ENCODE measurements at regions not wholly inside any gene's neighbourhood (a gene's known extent, or its start where the extent isn't known, plus 50 kb on each side); places are given as distances from the start of the nearest gene placed in this dataset.

- ATAC-seq = no peak
- Histone ChIP-seq H3K79me2 (ENCODE audit: control insufficient read depth, insufficient read depth, low read length) (no peaks in the 10 kb centered on the region), H3K4me3 (no peak overlapping the region), H3K4me2 (ENCODE audit: insufficient read depth, low read length) (no peak overlapping the region), H3K27me3 (ENCODE audit: control insufficient read depth in 2 of 2, insufficient read depth in 2 of 2, low read length in 2 of 2) (no peaks in the 10 kb centered on the region), H3K4me1 (replicated peaks in 1 of 2; ENCODE audit: control insufficient read depth in 2 of 2, insufficient read depth in 2 of 2, low read length in 2 of 2) (no peaks in the 10 kb centered on the region), H3K9me1 (ENCODE audit: control insufficient read depth, insufficient read depth, low read length) (no peaks in the 10 kb centered on the region), H3K9ac (ENCODE audit: insufficient read depth in 1 of 2, low read depth in 2 of 2, low read length in 2 of 2) (no peak overlapping the region), H3K36me3 (ENCODE audit: control insufficient read depth, insufficient read depth, low read length) (no peaks in the 10 kb centered on the region), H4K20me1 (replicated peaks; ENCODE audit: control insufficient read depth, insufficient read depth, low read length) (no peaks in the 10 kb centered on the region; the same call in 1 of the 2 replicates), H3K27ac (ENCODE audit: extremely low read depth, low read depth, low read length) (no peak overlapping the region), H3K9me3 (replicated peaks; ENCODE audit: control insufficient read depth, insufficient read depth, low read depth, low read length) (no peaks in the 10 kb centered on the region), H2AFZ (ENCODE audit: low read depth, low read length) (no peak overlapping the region)
- TF ChIP-seq HCFC1 (IDR thresholded peaks at IDR 0.05; ENCODE audit: low read depth, low read length) (no peak), POLR2A (conservative IDR thresholded peaks at IDR 0.05) (no peak), ZEB2 (IDR thresholded peaks at IDR 0.05) (no peak)
- intact Hi-C loops (cut with micrococcal nuclease) = no loop called here
- ChIA-PET POLR2A (interaction anchor here (1.0 kb wide), 1 partner anchor 11 kb away, joined by 3 read pairs; no protein-coding TSS in a partner anchor), CTCF (ENCODE audit: low intra/inter-chr PET ratio) (no interaction called here)
- no peak for DNase-seq (ENCODE audit: extremely low read depth in 1 of 4, low spot score in 3 of 4)
- no peak for FAIRE-seq
- in situ Hi-C loops (cut with MboI) = no loop called here
- no TSS peak for BruUV-seq (replicated peaks)
Observed at GRCh38 chr1:58312971-58313563, 233.5 kb downstream of the OMA1 start.

- Histone ChIP-seq H3K4me1 (replicated peaks in 1 of 2; ENCODE audit: control insufficient read depth in 2 of 2, insufficient read depth in 2 of 2, low read length in 2 of 2) (no peaks in the 10 kb centered on the region), H4K20me1 (replicated peaks; ENCODE audit: control insufficient read depth, insufficient read depth, low read length) (no peaks in the 10 kb centered on the region; the same call in 1 of the 2 replicates), H3K4me2 (ENCODE audit: insufficient read depth, low read length) (no peak overlapping the region), H3K9me3 (replicated peaks; ENCODE audit: control insufficient read depth, insufficient read depth, low read depth, low read length) (no peaks in the 10 kb centered on the region), H2AFZ (ENCODE audit: low read depth, low read length) (no peak overlapping the region), H3K9me1 (ENCODE audit: control insufficient read depth, insufficient read depth, low read length) (no peaks in the 10 kb centered on the region), H3K9ac (ENCODE audit: insufficient read depth in 1 of 2, low read depth in 2 of 2, low read length in 2 of 2) (no peak overlapping the region), H3K4me3 (no peak overlapping the region), H3K27ac (ENCODE audit: extremely low read depth, low read depth, low read length) (no peak overlapping the region), H3K27me3 (ENCODE audit: control insufficient read depth in 2 of 2, insufficient read depth in 2 of 2, low read length in 2 of 2) (no peaks in the 10 kb centered on the region), H3K79me2 (ENCODE audit: control insufficient read depth, insufficient read depth, low read length) (no peaks in the 10 kb centered on the region), H3K36me3 (ENCODE audit: control insufficient read depth, insufficient read depth, low read length) (no peaks in the 10 kb centered on the region)
- WGBS (ENCODE audit: insufficient coverage, low coverage, missing lambda C conversion rate) = 3% methylated on average over 4 of the region's 4 CpGs
- no TSS peak for BruUV-seq (replicated peaks)
- POLR2A ChIA-PET = interaction anchor here (1.0 kb wide), 1 partner anchor 12 kb away, joined by 3 read pairs; no protein-coding TSS in a partner anchor
- in situ Hi-C loops (cut with MboI) (no loop called here), intact Hi-C loops (cut with micrococcal nuclease) (no loop called here)
- TF ChIP-seq ZNF57 (CRISPR knock-in tag; IDR thresholded peaks at IDR 0.05) (no peak), ZNF253 (CRISPR knock-in tag; conservative IDR thresholded peaks at IDR 0.05) (no peak), IRF2 (CRISPR knock-in tag; IDR thresholded peaks at IDR 0.05) (no peak), NKRF (IDR thresholded peaks at IDR 0.05; ENCODE audit: borderline replicate concordance) (no peak)
- CTCF ChIA-PET (ENCODE audit: low intra/inter-chr PET ratio) = no interaction called here
- DNase-seq (ENCODE audit: extremely low read depth in 1 of 4, low spot score in 3 of 4) = no peak
- no peak for FAIRE-seq
- ATAC-seq = no peak
Observed at GRCh38 chr1:58312461-58312860, 234.1 kb downstream of the OMA1 start.

Measured in K562 (cell line).